ENCODE measurements at regions not wholly inside any gene's neighbourhood (a gene's known extent, or its start where the extent isn't known, plus 50 kb on each side); places are given as distances from the start of the nearest gene placed in this dataset.

DNA sequence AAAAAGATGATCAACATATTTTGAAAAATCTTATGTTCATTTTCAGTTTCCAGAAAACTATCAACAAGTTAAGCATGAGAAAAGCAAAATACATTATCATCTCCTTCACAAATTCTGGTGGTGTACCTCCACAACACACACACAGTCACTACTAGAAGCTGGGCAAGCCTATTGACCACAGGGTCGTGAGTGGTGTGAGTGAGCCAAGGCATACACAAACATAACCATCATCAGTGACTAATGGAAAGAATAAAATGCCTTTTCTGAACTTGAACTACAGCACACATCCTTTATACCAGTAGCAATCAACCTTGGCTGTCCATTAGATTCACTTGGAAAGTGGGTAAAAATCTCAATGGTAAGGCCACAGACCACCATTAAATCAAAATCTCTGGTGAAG is 180.2 kb downstream of the FAM47B start:
- Histone ChIP-seq H3K4me1 (no peaks in the 10 kb centered on the region), H3K4me3 (no peak overlapping the region), H3K27me3 (no peaks in the 10 kb centered on the region), H3K9me3 (no peaks in the 10 kb centered on the region), H3K36me3 (ENCODE audit: low read depth, missing control alignments) (no peaks in the 10 kb centered on the region), H3K27ac (no peak overlapping the region)
- intact Hi-C loops (cut with DNase I; ENCODE audit: low total_unique reads): no loop called here
- 67 to 100% methylated on average over 1 of the region's 1 CpG for WGBS, 2 donors
- DNase-seq: no peak
- no peak for TF ChIP-seq POLR2A (IDR thresholded peaks at IDR 0.05)
- TF ChIP-seq, protein P1, sequence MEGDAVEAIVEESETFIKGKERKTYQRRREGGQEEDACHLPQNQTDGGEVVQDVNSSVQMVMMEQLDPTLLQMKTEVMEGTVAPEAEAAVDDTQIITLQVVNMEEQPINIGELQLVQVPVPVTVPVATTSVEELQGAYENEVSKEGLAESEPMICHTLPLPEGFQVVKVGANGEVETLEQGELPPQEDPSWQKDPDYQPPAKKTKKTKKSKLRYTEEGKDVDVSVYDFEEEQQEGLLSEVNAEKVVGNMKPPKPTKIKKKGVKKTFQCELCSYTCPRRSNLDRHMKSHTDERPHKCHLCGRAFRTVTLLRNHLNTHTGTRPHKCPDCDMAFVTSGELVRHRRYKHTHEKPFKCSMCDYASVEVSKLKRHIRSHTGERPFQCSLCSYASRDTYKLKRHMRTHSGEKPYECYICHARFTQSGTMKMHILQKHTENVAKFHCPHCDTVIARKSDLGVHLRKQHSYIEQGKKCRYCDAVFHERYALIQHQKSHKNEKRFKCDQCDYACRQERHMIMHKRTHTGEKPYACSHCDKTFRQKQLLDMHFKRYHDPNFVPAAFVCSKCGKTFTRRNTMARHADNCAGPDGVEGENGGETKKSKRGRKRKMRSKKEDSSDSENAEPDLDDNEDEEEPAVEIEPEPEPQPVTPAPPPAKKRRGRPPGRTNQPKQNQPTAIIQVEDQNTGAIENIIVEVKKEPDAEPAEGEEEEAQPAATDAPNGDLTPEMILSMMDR (IDR thresholded peaks at IDR 0.05): no peak

GRCh38 chrX:35149517-35149916 is 206.9 kb downstream of the FAM47B start:
- H3K27ac ChIP-seq: no peak overlapping the region
- H3K9me3 ChIP-seq: no peaks in the 10 kb centered on the region
- no peaks in the 10 kb centered on the region for H3K4me1 ChIP-seq
- 41 to 43% methylated on average over 1 of the region's 1 CpG for WGBS, 2 donors
- no peak for DNase-seq
- intact Hi-C loops (cut with DNase I; ENCODE audit: low total_unique reads): no loop called here
- no peaks in the 10 kb centered on the region for H3K27me3 ChIP-seq
- H3K36me3 ChIP-seq (ENCODE audit: low read depth, missing control alignments): no peaks in the 10 kb centered on the region
- no peak overlapping the region for H3K4me3 ChIP-seq
- TF ChIP-seq POLR2A (IDR thresholded peaks at IDR 0.05): no peak
- TF ChIP-seq, protein P1 (IDR thresholded peaks at IDR 0.05): no peak

DNA sequence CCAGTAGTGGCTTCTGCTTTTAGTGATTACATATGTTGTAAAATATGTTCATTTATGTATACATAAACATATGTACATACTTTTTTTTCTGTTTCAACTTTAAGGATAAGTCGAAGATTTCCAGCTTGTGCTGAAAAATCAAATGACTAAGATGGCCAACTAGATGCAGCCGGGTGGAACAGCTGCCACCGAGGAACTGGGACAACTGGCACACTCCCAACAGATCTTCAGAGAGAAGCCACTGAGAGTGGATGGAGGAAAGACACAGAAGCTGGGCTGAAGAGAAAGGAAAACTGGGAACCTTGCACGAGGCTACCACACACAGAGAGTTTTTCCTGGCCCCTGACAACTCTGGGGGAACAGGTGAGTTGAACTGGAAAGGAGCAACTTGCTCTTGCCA is 207.5 kb downstream of the FAM47B start:
- H3K4me1 ChIP-seq: no peaks in the 10 kb centered on the region
- WGBS, 2 donors: 68 to 71% methylated on average over 4 of the region's 4 CpGs
- no peaks in the 10 kb centered on the region for H3K36me3 ChIP-seq (ENCODE audit: low read depth, missing control alignments)
- no peak for TF ChIP-seq POLR2A (IDR thresholded peaks at IDR 0.05)
- TF ChIP-seq, protein P1 (IDR thresholded peaks at IDR 0.05): no peak
- H3K4me3 ChIP-seq: no peak overlapping the region
- intact Hi-C loops (cut with DNase I; ENCODE audit: low total_unique reads): no loop called here
- no peak overlapping the region for H3K27ac ChIP-seq
- no peaks in the 10 kb centered on the region for H3K27me3 ChIP-seq
- no peak for DNase-seq
- no peaks in the 10 kb centered on the region for H3K9me3 ChIP-seq

DNA sequence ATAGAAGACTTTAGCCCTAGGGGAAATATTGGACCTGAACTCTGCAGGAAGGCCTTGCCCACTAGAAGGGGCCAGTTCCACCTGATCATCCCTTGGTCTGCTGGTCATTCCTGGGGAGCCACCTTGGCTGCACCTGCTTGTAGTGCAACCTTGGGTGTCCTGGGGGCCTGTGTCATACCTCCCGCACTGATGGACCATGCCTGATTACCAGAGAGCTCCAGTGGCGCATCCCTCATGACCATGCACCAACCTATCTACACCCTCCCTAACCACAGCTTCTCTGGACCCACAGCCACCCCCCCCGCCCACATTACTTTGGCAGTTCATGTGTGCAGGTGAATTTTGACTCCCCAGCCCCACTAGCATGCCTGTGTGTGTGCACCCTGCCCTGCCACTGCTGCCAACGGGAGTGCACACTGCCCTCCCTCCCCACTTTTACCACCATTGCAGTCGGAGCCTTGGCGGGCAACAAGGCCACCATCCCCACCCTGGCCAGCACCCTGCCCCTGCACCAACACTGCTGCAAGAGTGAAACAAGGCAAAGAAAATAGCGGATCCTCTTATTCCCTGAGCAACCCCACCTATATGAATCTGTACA is 208.1 kb downstream of the FAM47B start:
- intact Hi-C loops (cut with DNase I; ENCODE audit: low total_unique reads): no loop called here
- H3K27ac ChIP-seq: no peak overlapping the region
- H3K9me3 ChIP-seq: no peaks in the 10 kb centered on the region
- 99 to 100% methylated on average over 1 to 7 of the region's 7 CpGs for WGBS, 2 donors
- H3K36me3 ChIP-seq (ENCODE audit: low read depth, missing control alignments): no peaks in the 10 kb centered on the region
- DNase-seq: no peak
- TF ChIP-seq, protein P1 (IDR thresholded peaks at IDR 0.05): no peak
- TF ChIP-seq POLR2A (IDR thresholded peaks at IDR 0.05): no peak
- H3K27me3 ChIP-seq: no peaks in the 10 kb centered on the region
- H3K4me1 ChIP-seq: no peaks in the 10 kb centered on the region
- H3K4me3 ChIP-seq: no peak overlapping the region

GRCh38 chrX:35166023-35166422 is 223.4 kb downstream of the FAM47B start:
- no peak for DNase-seq
- WGBS, 2 donors: 37 to 47% methylated on average over 2 of the region's 2 CpGs
- intact Hi-C loops (cut with DNase I; ENCODE audit: low total_unique reads): no loop called here
- TF ChIP-seq, protein P1 (IDR thresholded peaks at IDR 0.05): no peak
- no peak for TF ChIP-seq POLR2A (IDR thresholded peaks at IDR 0.05)
- no peak overlapping the region for H3K4me3 ChIP-seq
- no peaks in the 10 kb centered on the region for H3K36me3 ChIP-seq (ENCODE audit: low read depth, missing control alignments)
- H3K9me3 ChIP-seq: no peaks in the 10 kb centered on the region
- no peaks in the 10 kb centered on the region for H3K27me3 ChIP-seq
- H3K4me1 ChIP-seq: no peaks in the 10 kb centered on the region
- no peak overlapping the region for H3K27ac ChIP-seq
